Right ventricle myocardium superior (tissue), 1 donor: ENCODE measurements at regions not wholly inside any gene's neighbourhood (a gene's known extent, or its start where the extent isn't known, plus 50 kb on each side); places are given as distances from the start of the nearest gene placed in this dataset.

Experiments used
- ATAC-seq: fragments of 200-7000 bp; cut with Tn5 transposase; one replicate; pipeline ENCODE4 v1.9.1; 2020; ENCODE audit warnings: mild to moderate bottlenecking; ENCODE audit not compliant: poor library complexity
- DNase-seq: peaks from one replicate; pipeline ENCODE4 v3.0.0-alpha.2; 2020
- intact Hi-C: fragments of 100-400 bp; cut with DNase I; formaldehyde crosslinking; loops from one replicate; pipeline ENCODE4 v1.11.2; 2022
- donor health status: DM: no; HTN: yes; CAD: no; lungs with severe emphysema.

DNA sequence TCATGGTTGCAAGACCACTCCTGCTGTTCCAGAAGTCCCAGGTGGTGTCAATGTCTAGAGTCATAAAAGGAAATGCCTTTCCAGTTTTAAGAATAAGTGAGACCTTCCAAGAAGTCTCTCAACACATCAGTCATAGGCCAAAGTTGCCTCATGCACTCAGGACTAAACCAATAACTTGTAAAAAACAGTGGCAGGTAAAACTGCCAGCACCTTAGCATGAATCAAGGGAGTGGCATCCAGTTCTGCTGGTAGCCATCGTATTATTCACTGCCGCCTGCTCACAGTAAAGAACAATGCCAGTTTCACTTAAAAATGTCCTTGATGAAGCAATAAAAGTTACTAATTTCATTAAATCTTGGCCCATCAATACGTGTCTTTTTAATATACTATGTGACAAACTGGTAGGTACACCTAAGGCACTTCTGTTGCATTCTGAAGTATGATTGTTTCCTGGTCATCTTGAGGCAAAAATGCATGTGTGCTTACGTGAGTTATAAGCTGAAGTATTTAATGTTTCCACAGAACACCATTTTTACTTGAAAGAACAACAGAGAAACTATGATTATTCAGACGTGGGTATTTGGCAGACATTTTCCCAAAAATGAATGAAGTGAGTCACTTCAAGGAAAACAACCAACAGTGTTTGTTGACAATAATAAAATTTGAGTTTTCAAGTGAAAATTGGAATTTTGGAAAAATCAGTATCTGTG, 125.2 kb upstream of the SNX19 start:
- no peak for ATAC-seq
- DNase-seq, result no peak
- intact Hi-C loops, result no loop called here

- intact Hi-C loops, result no loop called here
- ATAC-seq, result no peak
Observed at GRCh38 chr11:131042041-131042390, 125.7 kb upstream of the SNX19 start.

GRCh38 chr11:131043251-131043650, 127.0 kb upstream of the SNX19 start:
- DNase-seq (no peak), ATAC-seq (no peak)
- intact Hi-C loops, result no loop called here

More at GRCh38 chr11:131042041-131042390, 125.7 kb upstream of the SNX19 start:
- DNase-seq, result no peak

DNA sequence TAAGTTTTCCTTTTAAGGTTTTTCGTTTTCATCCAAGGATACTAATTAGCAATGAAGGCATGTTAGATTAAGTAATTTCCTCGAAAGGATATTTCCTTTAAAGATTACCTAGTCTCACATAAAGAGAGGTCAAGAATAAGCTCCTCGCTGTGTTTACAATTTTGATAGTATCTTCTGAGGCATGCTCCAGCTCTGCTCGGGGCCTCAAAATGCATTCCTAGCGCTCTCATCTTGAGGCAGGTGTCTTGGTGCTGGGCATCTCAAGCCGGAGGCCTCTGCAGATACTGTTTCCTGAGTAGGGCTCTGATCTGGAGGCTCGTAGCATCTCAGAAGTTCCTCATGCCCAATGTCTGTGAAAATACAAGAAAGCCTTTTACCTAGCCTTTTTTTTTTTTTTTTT, 128.6 kb upstream of the SNX19 start:
- ATAC-seq, result no peak
- DNase-seq, result no peak
- intact Hi-C loops, result no loop called here

- intact Hi-C loops, result no loop called here
- no peak for ATAC-seq
- no peak for DNase-seq
Observed at GRCh38 chr11:131052367-131052766, 136.1 kb upstream of the SNX19 start.

DNA sequence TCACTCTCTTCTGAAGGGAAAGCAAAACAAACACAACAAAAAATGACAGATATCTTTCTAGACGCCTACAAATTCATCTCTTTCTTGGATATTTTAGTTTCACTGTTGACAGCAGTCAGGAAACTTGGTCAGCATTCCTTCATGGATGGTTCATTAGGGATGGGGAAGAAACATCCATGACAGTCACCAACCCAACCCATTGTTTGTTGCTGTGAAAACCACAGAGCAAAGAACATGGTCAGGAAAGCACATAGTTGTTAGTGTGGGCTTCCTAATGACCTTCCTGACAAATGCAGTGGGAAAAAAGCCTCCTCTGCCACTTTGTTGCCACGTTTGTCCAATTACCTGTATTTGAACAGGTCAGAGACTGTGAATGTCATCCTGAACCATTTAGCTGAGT, 139.8 kb upstream of the SNX19 start:
- no peak for DNase-seq
- intact Hi-C loops, result no loop called here
- ATAC-seq, result no peak

DNA sequence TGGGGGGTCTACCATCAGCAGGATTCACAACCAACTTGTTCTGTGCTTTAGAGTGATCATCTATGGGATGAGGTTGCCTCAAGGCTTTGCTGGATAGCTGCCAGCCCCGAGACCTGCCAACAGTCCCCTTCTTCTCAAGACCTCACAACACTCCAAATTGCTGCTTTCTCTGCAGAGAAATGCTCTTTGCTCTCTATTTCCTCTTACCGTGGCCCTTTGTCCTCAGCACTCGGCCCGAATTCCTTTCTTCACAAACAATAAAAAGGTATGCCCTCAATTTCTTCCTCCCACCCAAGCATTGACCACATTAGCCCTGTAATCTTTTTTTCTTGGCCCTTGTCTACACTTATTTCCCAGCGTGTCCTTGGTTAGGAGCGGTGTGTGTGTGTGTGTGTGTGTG, 147.4 kb upstream of the SNX19 start:
- DNase-seq (no peak), ATAC-seq (no peak)
- intact Hi-C loops, result no loop called here

DNA sequence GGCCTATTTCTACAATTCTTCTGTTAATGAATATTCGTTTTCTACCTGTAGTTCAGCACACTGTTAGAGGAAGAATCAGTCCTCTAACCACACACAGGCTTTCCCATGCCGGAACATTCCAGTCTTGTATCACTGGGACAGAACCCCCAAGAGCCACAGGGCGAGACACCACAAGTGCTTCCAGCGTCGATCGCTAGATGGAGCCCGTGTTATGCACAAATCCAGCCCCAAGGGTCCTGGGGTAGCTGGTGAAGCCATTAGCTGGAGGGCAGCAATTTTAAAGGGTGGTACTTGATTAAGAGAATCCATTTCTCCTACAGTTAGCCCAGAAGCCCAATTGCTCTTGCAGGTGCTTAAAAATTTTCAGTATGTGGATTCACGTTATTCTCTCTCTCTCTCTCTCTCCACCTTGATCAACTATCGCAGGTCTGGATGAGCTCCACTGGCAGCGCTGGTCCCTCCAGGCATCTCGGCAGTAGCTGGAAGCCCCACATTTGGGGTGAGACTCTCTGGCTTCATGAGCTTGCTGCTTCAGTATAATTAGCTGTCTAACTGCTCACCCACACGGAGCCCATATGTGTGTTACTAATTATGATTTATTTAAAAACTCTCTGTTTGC, 148.2 kb upstream of the SNX19 start:
- DNase-seq (peak; percentile 63), ATAC-seq (peak; percentile 85)
- intact Hi-C loops, result no loop called here

DNA sequence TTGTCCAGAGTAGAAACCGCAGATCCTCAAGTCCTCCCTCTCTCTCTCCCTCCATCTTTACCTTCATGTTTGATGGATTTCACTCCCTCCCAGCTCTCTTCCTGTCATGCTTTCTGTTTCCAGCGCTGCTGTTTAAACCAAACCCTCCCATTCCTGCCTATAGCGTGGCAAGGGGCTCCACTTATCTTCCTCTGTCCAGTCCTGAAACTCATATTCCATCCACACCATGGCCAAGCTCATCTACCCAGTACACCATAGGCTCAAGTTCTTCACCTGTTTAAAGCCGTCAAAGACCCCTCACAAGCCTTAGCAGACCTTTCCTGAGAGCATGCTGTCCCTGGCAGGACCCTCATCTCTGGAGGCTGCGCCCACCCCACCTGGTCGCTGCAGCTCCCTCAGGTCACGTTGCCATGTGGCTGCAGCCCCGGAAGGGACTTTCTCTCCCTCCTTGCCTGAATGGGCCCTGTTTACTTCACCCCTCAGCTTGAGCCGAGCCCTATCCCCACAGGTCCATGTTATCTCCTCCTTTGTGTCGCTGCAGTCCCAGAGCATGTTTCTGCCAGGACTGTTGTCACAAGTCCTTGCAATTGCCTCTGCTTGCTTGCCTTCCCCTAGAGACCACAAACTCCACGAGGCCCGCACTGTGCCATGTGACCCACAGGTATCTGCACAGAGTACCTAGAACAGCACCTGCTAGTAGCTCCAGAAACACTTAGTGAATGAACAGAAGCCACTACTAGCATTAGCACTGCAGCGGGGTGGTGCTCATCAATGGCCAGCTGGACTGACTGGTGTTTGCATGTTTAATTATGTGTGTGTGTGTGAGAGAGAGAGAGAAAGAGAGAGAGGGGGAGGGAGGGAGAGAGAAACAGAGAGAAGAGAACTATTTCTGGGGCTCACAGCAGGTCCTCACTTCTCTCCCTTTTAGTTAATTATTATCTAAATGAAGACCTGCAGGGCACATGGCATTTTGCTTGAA, 149.4 kb upstream of the SNX19 start:
- intact Hi-C loops, result loop anchor here (5.0 kb wide), 3 partner anchors 152 to 607 kb away; no protein-coding TSS in a partner anchor
- no peak for ATAC-seq
- DNase-seq, result no peak

- no peak for ATAC-seq
Observed at GRCh38 chr11:131066551-131066950, 150.3 kb upstream of the SNX19 start.

GRCh38 chr11:131070365-131070764, 154.1 kb upstream of the SNX19 start:
- no peak for ATAC-seq
- intact Hi-C loops, result no loop called here
- no peak for DNase-seq

More at GRCh38 chr11:131066551-131066950, 150.3 kb upstream of the SNX19 start:
- intact Hi-C loops, result loop anchor here (5.0 kb wide), 3 partner anchors 151 to 606 kb away; no protein-coding TSS in a partner anchor
- DNase-seq, result no peak

DNA sequence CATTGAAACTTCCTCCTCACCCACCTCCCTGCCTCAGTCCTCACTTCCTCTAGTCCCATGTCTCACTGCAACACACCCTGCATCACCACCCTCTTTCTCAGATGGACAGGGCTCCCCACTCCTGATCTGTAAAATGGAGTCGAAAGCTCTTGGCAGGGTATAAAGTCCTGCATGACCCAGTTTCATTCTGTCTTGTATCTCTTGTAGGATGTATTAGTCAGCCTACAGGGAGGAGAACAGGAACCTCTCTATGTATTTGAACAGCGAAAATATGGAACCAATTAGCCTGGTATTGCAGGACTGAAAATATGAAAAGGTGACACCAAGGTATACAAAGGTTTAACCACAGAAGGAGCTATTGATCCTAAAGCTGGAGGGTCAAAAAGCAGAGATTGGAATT, 156.9 kb upstream of the SNX19 start:
- DNase-seq, result no peak
- intact Hi-C loops, result no loop called here
- ATAC-seq, result no peak

- intact Hi-C loops, result no loop called here
- no peak for ATAC-seq
- DNase-seq, result no peak
Observed at GRCh38 chr11:131074573-131074972, 158.3 kb upstream of the SNX19 start.

- no peak for ATAC-seq
- no peak for DNase-seq
- intact Hi-C loops, result no loop called here
Observed at GRCh38 chr11:131077340-131077739, 161.1 kb upstream of the SNX19 start.

- intact Hi-C loops, result no loop called here
- DNase-seq (no peak), ATAC-seq (no peak)
Observed at GRCh38 chr11:131079036-131079435, 162.8 kb upstream of the SNX19 start.

DNA sequence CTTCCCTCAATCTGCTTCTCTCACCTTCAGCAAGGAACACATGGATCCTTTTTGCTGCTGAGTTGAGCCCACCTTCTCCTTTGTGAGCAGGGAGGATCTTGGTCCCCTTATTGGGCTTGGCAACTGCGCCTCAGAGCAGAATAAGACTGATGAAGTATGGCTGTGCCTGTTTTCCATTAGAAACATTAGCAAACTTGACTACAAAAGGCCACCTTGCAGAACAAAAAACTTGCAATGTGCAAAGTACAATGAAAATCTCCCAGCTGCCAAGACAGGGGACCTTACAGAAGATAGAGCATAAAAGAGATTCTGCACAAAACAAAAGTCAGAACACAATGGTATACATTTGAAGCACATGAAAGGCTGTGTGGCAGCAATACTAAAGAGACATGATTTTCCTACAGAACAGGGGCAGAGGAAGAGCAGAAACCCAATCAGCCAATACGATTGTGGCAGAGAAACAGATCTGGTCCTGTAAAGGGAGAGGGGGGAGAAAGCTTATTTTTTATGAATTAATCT, 173.5 kb upstream of the SNX19 start:
- no peak for ATAC-seq
- no peak for DNase-seq
- intact Hi-C loops, result no loop called here

DNA sequence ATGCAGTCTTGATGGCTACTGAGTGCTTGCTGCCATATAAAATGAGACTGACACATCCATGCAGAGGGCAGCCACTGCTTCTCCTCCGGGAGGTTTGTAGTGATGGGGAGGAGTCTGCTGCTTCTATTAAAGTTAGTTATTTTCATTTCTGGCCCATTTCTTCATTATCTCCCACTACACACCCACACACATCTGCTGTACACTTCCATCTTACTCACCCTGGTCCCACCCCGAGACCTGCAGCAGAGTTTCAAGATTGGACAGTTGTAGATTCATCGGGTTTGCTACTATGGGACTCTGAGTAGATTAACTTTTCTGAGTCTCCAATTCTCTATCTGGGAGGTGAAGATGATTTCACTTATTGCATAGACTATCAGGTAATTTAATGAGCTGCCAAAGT, 176.2 kb upstream of the SNX19 start:
- ATAC-seq (no peak), DNase-seq (no peak)
- intact Hi-C loops, result no loop called here

DNA sequence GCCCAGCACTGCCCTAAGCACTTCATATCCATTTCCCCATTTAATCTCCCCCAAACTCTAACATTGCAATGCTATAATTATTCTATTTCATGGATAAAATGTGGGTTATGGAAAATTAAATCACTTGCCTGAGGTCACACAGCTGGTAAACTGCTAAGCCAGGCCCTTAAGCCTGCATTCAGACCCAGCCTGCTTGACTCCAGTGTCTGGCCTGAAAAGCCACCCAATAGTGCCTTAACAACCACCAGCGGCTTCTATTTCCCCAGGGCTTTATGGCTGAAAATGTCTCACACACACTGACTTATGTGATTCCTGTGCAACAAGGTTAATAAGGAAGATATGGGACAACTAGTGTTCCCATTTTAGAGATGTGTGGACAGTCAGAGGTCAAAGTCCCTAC, 178.5 kb upstream of the SNX19 start:
- intact Hi-C loops, result no loop called here
- ATAC-seq (no peak), DNase-seq (no peak)

DNA sequence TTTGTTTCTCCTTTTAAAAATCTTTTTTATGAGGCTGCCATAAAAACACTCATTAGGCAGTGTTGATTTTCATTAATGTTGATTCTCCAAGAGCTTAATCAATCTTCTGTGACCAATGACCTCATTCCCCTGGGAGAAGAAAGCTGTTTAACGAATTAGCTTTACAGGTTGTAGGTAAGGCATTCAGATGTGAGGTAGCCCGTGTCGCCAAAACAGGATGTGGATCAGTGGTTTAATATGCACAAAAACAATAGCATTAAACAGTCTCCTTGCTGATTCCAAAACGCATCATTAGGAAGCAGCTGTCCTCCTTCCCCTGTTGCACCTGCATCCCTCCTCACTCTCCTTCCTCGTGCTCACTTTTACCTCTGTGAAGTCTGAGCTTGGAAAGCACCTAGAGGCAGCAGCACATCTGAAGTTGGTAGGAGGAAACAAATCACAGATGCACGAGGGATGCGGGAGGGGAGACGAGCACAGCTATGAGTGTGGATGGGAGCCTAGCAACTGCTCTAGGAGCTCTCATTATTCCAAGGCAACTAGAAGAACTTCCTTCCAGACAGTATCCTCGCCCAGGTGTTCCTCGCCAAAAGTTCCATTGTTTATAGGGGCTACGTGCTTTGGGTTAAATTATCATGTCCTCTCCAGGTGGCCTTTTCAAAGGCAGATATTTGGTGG, 179.4 kb upstream of the SNX19 start:
- intact Hi-C loops, result no loop called here
- DNase-seq (no peak), ATAC-seq (no peak)
